ENCODE measurements at regions not wholly inside any gene's neighbourhood (a gene's known extent, or its start where the extent isn't known, plus 50 kb on each side); places are given as distances from the start of the nearest gene placed in this dataset.

- Mint-ChIP-seq H3K27ac (no peak overlapping the region), H3K4me3 (no peak overlapping the region)
- no peak for TF ChIP-seq CTCF (IDR thresholded peaks at IDR 0.05)
Observed at GRCh38 chr11:38272376-38272775, 1674.3 kb upstream of the RAG2 start.

GRCh38 chr11:38266691-38267090 is 1668.7 kb upstream of the RAG2 start:
- Mint-ChIP-seq H3K27me3 (ENCODE audit: low read depth, poor library complexity) (no peaks in the 10 kb centered on the region), H3K4me3 (no peak overlapping the region), H3K27ac (no peak overlapping the region), H3K4me1 (peaks cover 6% of the 10 kb centered on the region), H3K9me3 (peaks cover 15% of the 10 kb centered on the region), H3K36me3 (ENCODE audit: low read depth) (no peaks in the 10 kb centered on the region)
- TF ChIP-seq CTCF (IDR thresholded peaks at IDR 0.05) = no peak
- no peak for DNase-seq

More at GRCh38 chr11:38272376-38272775, 1674.3 kb upstream of the RAG2 start:
- H3K36me3 Mint-ChIP-seq (ENCODE audit: low read depth) = no peaks in the 10 kb centered on the region
- DNase-seq = no peak
- peaks cover 5% of the 10 kb centered on the region for H3K4me1 Mint-ChIP-seq
- no peaks in the 10 kb centered on the region for H3K27me3 Mint-ChIP-seq (ENCODE audit: low read depth, poor library complexity)
- peaks cover 8% of the 10 kb centered on the region for H3K9me3 Mint-ChIP-seq

- no peaks in the 10 kb centered on the region for H3K36me3 Mint-ChIP-seq (ENCODE audit: low read depth)
- no peak overlapping the region for H3K27ac Mint-ChIP-seq
- no peaks in the 10 kb centered on the region for H3K27me3 Mint-ChIP-seq (ENCODE audit: low read depth, poor library complexity)
- no peak overlapping the region for H3K4me3 Mint-ChIP-seq
- H3K9me3 Mint-ChIP-seq = no peaks in the 10 kb centered on the region
- no peak for DNase-seq
- H3K4me1 Mint-ChIP-seq = peaks cover 4% of the 10 kb centered on the region
- no peak for TF ChIP-seq CTCF (IDR thresholded peaks at IDR 0.05)
Observed at GRCh38 chr11:38256436-38256835, 1658.4 kb upstream of the RAG2 start.

GRCh38 chr11:38254913-38255312 is 1656.9 kb upstream of the RAG2 start:
- Mint-ChIP-seq H3K4me1 (peaks cover 13% of the 10 kb centered on the region), H3K36me3 (ENCODE audit: low read depth) (no peaks in the 10 kb centered on the region), H3K4me3 (no peak overlapping the region), H3K27me3 (ENCODE audit: low read depth, poor library complexity) (no peaks in the 10 kb centered on the region), H3K9me3 (no peaks in the 10 kb centered on the region), H3K27ac (no peak overlapping the region)
- TF ChIP-seq CTCF (IDR thresholded peaks at IDR 0.05) = no peak
- DNase-seq = no peak

GRCh38 chr11:38252620-38253019 is 1654.6 kb upstream of the RAG2 start:
- Mint-ChIP-seq H3K9me3 (no peaks in the 10 kb centered on the region), H3K4me3 (no peak overlapping the region), H3K27me3 (ENCODE audit: low read depth, poor library complexity) (peaks cover 3% of the 10 kb centered on the region), H3K4me1 (peaks cover 13% of the 10 kb centered on the region), H3K27ac (no peak overlapping the region), H3K36me3 (ENCODE audit: low read depth) (no peaks in the 10 kb centered on the region)
- DNase-seq = no peak
- no peak for TF ChIP-seq CTCF (IDR thresholded peaks at IDR 0.05)

GRCh38 chr11:38246451-38246850 is 1648.4 kb upstream of the RAG2 start:
- Mint-ChIP-seq H3K27ac (no peak overlapping the region), H3K27me3 (ENCODE audit: low read depth, poor library complexity) (peaks cover 3% of the 10 kb centered on the region), H3K4me1 (peaks cover 9% of the 10 kb centered on the region), H3K4me3 (no peak overlapping the region), H3K36me3 (ENCODE audit: low read depth) (no peaks in the 10 kb centered on the region), H3K9me3 (no peaks in the 10 kb centered on the region)
- TF ChIP-seq CTCF (IDR thresholded peaks at IDR 0.05) = no peak
- no peak for DNase-seq
